GM19023 (cell line): ENCODE measurements at regions not wholly inside any gene's neighbourhood (a gene's known extent, or its start where the extent isn't known, plus 50 kb on each side); places are given as distances from the start of the nearest gene placed in this dataset.
"Not testable (repeated sequence)": the region's sequence is repeated elsewhere in the genome, so short reads cannot be mapped to it uniquely, and the experiment has no call there.

ENCODE experiments used
- ATAC-seq: cut with Tn5 transposase; IDR thresholded peaks from one replicate; pipeline ENCODE4 v1.9.1; 2021; ENCODE audit warnings: mild to moderate bottlenecking, moderate library complexity; ENCODE audit not compliant: unreplicated experiment

GRCh38 chr9:31146485-31147166 is 1237.8 kb upstream of the ACO1 start:
- peak; percentile 84 for ATAC-seq

GRCh38 chr9:31153250-31153840 is 1231.1 kb upstream of the ACO1 start:
- no peak for ATAC-seq

- no peak for ATAC-seq
Measured at GRCh38 chr9:31166516-31166915, 1217.9 kb upstream of the ACO1 start.

- no peak for ATAC-seq
Measured at GRCh38 chr9:31168161-31168560, 1216.3 kb upstream of the ACO1 start.

- ATAC-seq = no peak
Measured at GRCh38 chr9:31174681-31175080, 1209.8 kb upstream of the ACO1 start.

GRCh38 chr9:31183866-31184265 is 1200.6 kb upstream of the ACO1 start:
- no peak for ATAC-seq

- ATAC-seq = no peak
Measured at GRCh38 chr9:31185831-31186230, 1198.6 kb upstream of the ACO1 start.

- no peak for ATAC-seq
Measured at GRCh38 chr9:31188496-31188895, 1195.9 kb upstream of the ACO1 start.

GRCh38 chr9:31210978-31211570 is 1173.4 kb upstream of the ACO1 start:
- no peak for ATAC-seq

GRCh38 chr9:31229976-31230375 is 1154.5 kb upstream of the ACO1 start:
- not testable (repeated sequence) for ATAC-seq

GRCh38 chr9:31232485-31232884 is 1152.0 kb upstream of the ACO1 start:
- ATAC-seq = no peak

GRCh38 chr9:31236344-31236743 is 1148.1 kb upstream of the ACO1 start:
- no peak for ATAC-seq

GRCh38 chr9:31243386-31243785 is 1141.1 kb upstream of the ACO1 start:
- ATAC-seq = no peak

GRCh38 chr9:31248156-31248555 is 1136.3 kb upstream of the ACO1 start:
- no peak for ATAC-seq

GRCh38 chr9:31251386-31251785 is 1133.1 kb upstream of the ACO1 start:
- no peak for ATAC-seq

GRCh38 chr9:31253800-31254762 is 1130.4 kb upstream of the ACO1 start:
- no peak for ATAC-seq

GRCh38 chr9:31255211-31255610 is 1129.2 kb upstream of the ACO1 start:
- no peak for ATAC-seq

GRCh38 chr9:31259824-31260223 is 1124.6 kb upstream of the ACO1 start:
- ATAC-seq = no peak

- ATAC-seq = no peak
Measured at GRCh38 chr9:31272456-31273295, 1111.8 kb upstream of the ACO1 start.

- ATAC-seq = no peak
Measured at GRCh38 chr9:31275419-31275818, 1109.0 kb upstream of the ACO1 start.
